ENCODE measurements at regions not wholly inside any gene's neighbourhood (a gene's known extent, or its start where the extent isn't known, plus 50 kb on each side); places are given as distances from the start of the nearest gene placed in this dataset.

DNA sequence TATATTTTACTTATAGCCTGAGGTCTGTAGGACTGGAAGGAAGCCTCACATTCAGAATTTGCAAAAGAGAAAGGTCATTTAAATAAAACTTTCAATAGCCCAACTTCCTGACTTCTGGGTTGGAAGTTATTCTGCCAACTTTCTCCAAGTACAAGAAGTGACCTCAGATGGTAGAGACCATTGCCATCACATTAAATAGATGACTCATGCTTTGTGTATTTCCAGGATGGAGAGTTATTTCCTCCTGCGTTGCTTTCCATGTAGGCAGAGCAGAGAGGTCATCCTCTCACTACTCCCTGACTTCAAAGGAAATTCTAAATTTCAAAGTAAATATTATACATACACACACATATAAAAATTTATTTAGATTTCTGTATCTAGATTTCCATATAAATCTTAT, 73.0 kb upstream of the NR3C2 start:
- TF ChIP-seq ZNF302 (tag by site-specific recombination; IDR thresholded peaks at IDR 0.05; ENCODE audit: low read depth) (no peak), ZNF677 (tag by site-specific recombination; IDR thresholded peaks at IDR 0.05) (no peak), ZNF549 (tag by site-specific recombination; IDR thresholded peaks at IDR 0.05) (no peak), ZNF169 (tag by site-specific recombination; IDR thresholded peaks at IDR 0.05) (no peak), ZNF404 (tag by site-specific recombination; IDR thresholded peaks at IDR 0.05) (no peak), ZNF354C (tag by site-specific recombination; IDR thresholded peaks at IDR 0.05; ENCODE audit: borderline replicate concordance, low read depth) (no peak), ZBTB17 (tag by site-specific recombination; IDR thresholded peaks at IDR 0.05) (no peak), YY1 (tag by site-specific recombination; IDR thresholded peaks at IDR 0.05) (no peak)
- TF ChIP-seq, protein P1, sequence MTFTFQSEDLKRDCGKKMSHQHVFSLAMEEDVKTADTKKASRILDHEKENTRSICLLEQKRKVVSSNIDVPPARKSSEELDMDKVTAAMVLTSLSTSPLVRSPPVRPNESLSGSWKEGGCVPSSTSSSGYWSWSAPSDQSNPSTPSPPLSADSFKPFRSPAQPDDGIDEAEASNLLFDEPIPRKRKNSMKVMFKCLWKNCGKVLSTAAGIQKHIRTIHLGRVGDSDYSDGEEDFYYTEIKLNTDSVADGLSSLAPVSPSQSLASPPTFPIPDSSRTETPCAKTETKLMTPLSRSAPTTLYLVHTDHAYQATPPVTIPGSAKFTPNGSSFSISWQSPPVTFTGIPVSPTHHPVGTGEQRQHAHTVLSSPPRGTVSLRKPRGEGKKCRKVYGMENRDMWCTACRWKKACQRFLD (tag by site-specific recombination; IDR thresholded peaks at IDR 0.05): no peak
- TF ChIP-seq, protein P2, sequence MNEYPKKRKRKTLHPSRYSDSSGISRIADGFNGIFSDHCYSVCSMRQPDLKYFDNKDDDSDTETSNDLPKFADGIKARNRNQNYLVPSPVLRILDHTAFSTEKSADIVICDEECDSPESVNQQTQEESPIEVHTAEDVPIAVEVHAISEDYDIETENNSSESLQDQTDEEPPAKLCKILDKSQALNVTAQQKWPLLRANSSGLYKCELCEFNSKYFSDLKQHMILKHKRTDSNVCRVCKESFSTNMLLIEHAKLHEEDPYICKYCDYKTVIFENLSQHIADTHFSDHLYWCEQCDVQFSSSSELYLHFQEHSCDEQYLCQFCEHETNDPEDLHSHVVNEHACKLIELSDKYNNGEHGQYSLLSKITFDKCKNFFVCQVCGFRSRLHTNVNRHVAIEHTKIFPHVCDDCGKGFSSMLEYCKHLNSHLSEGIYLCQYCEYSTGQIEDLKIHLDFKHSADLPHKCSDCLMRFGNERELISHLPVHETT (tag by site-specific recombination; IDR thresholded peaks at IDR 0.05): no peak
- ChIA-PET CTCF (no interaction called here), POLR2A (no interaction called here)
- Histone ChIP-seq H3K9me3 (ENCODE audit: control insufficient read depth, insufficient read depth, low read depth, low read length) (no peaks in the 10 kb centered on the region), H3K4me3 (ENCODE audit: low read depth, low read length) (no peak overlapping the region), H3K27ac (ENCODE audit: extremely low read depth, low read depth, low read length) (no peak overlapping the region), H3K36me3 (ENCODE audit: control insufficient read depth in 2 of 2, insufficient read depth in 1 of 2, low read length in 2 of 2) (no peaks in the 10 kb centered on the region), H3K4me1 (ENCODE audit: control insufficient read depth, insufficient read depth, low read length) (no peaks in the 10 kb centered on the region)

DNA sequence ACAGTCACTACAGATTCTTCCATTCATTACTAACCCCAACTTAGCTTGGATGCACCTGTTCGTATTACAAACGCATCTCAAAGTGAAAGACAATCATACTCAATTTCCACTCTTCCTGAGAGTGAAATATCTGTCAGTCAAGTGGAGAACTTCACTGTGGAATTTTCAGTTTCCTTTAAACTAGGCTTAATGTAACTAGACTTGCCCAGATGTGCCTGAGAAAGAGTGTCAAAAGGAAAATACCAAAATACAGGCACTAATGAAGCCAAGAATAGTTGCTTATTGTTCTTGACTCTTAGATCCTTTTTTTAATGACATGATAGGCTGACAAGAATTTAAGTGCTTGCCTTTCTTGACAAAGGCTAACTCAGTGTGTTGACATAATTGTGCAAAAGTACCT, 72.4 kb upstream of the NR3C2 start:
- POLR2A ChIA-PET: no interaction called here
- no peaks in the 10 kb centered on the region for H3K9me3 ChIP-seq (ENCODE audit: control insufficient read depth, insufficient read depth, low read depth, low read length)
- no peaks in the 10 kb centered on the region for H3K4me1 ChIP-seq (ENCODE audit: control insufficient read depth, insufficient read depth, low read length)
- no peak overlapping the region for H3K27ac ChIP-seq (ENCODE audit: extremely low read depth, low read depth, low read length)
- CTCF ChIA-PET: no interaction called here
- no peaks in the 10 kb centered on the region for H3K36me3 ChIP-seq (ENCODE audit: control insufficient read depth in 2 of 2, insufficient read depth in 1 of 2, low read length in 2 of 2)
- no peak overlapping the region for H3K4me3 ChIP-seq (ENCODE audit: low read depth, low read length)
- no peak for TF ChIP-seq ZNF416 (tag by site-specific recombination; IDR thresholded peaks at IDR 0.05)
- TF ChIP-seq, protein P3, sequence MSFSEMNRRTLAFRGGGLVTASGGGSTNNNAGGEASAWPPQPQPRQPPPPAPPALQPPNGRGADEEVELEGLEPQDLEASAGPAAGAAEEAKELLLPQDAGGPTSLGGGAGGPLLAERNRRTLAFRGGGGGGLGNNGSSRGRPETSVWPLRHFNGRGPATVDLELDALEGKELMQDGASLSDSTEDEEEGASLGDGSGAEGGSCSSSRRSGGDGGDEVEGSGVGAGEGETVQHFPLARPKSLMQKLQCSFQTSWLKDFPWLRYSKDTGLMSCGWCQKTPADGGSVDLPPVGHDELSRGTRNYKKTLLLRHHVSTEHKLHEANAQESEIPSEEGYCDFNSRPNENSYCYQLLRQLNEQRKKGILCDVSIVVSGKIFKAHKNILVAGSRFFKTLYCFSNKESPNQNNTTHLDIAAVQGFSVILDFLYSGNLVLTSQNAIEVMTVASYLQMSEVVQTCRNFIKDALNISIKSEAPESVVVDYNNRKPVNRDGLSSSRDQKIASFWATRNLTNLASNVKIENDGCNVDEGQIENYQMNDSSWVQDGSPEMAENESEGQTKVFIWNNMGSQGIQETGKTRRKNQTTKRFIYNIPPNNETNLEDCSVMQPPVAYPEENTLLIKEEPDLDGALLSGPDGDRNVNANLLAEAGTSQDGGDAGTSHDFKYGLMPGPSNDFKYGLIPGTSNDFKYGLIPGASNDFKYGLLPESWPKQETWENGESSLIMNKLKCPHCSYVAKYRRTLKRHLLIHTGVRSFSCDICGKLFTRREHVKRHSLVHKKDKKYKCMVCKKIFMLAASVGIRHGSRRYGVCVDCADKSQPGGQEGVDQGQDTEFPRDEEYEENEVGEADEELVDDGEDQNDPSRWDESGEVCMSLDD (tag by site-specific recombination; IDR thresholded peaks at IDR 0.05): no peak
- TF ChIP-seq ZNF157 (tag by site-specific recombination; IDR thresholded peaks at IDR 0.05): no peak
- TF ChIP-seq ZNF394 (tag by site-specific recombination; IDR thresholded peaks at IDR 0.05; ENCODE audit: borderline replicate concordance): no peak
- no peak for TF ChIP-seq ZNF510 (tag by site-specific recombination; IDR thresholded peaks at IDR 0.05; ENCODE audit: insufficient replicate concordance)
- no peak for TF ChIP-seq ZNF112 (tag by site-specific recombination; IDR thresholded peaks at IDR 0.05)
- no peak for TF ChIP-seq KLF8 (tag by site-specific recombination; IDR thresholded peaks at IDR 0.05)
- TF ChIP-seq, protein P4, sequence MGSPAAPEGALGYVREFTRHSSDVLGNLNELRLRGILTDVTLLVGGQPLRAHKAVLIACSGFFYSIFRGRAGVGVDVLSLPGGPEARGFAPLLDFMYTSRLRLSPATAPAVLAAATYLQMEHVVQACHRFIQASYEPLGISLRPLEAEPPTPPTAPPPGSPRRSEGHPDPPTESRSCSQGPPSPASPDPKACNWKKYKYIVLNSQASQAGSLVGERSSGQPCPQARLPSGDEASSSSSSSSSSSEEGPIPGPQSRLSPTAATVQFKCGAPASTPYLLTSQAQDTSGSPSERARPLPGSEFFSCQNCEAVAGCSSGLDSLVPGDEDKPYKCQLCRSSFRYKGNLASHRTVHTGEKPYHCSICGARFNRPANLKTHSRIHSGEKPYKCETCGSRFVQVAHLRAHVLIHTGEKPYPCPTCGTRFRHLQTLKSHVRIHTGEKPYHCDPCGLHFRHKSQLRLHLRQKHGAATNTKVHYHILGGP (tag by site-specific recombination; IDR thresholded peaks at IDR 0.05): no peak
- TF ChIP-seq ZNF366 (tag by site-specific recombination; conservative IDR thresholded peaks at IDR 0.05): no peak
- TF ChIP-seq, protein P5, sequence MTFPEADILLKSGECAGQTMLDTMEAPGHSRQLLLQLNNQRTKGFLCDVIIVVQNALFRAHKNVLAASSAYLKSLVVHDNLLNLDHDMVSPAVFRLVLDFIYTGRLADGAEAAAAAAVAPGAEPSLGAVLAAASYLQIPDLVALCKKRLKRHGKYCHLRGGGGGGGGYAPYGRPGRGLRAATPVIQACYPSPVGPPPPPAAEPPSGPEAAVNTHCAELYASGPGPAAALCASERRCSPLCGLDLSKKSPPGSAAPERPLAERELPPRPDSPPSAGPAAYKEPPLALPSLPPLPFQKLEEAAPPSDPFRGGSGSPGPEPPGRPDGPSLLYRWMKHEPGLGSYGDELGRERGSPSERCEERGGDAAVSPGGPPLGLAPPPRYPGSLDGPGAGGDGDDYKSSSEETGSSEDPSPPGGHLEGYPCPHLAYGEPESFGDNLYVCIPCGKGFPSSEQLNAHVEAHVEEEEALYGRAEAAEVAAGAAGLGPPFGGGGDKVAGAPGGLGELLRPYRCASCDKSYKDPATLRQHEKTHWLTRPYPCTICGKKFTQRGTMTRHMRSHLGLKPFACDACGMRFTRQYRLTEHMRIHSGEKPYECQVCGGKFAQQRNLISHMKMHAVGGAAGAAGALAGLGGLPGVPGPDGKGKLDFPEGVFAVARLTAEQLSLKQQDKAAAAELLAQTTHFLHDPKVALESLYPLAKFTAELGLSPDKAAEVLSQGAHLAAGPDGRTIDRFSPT (tag by site-specific recombination; IDR thresholded peaks at IDR 0.05): no peak
- no peak for TF ChIP-seq ZNF610 (tag by site-specific recombination; IDR thresholded peaks at IDR 0.05; ENCODE audit: borderline replicate concordance)
- no peak for TF ChIP-seq ZNF426 (tag by site-specific recombination; IDR thresholded peaks at IDR 0.05)
- TF ChIP-seq ZNF174 (tag by site-specific recombination; IDR thresholded peaks at IDR 0.05): no peak
- TF ChIP-seq ZNF514 (tag by site-specific recombination; IDR thresholded peaks at IDR 0.05): no peak
- TF ChIP-seq ZNF791 (tag by site-specific recombination; IDR thresholded peaks at IDR 0.05): no peak
- TF ChIP-seq, protein P6, sequence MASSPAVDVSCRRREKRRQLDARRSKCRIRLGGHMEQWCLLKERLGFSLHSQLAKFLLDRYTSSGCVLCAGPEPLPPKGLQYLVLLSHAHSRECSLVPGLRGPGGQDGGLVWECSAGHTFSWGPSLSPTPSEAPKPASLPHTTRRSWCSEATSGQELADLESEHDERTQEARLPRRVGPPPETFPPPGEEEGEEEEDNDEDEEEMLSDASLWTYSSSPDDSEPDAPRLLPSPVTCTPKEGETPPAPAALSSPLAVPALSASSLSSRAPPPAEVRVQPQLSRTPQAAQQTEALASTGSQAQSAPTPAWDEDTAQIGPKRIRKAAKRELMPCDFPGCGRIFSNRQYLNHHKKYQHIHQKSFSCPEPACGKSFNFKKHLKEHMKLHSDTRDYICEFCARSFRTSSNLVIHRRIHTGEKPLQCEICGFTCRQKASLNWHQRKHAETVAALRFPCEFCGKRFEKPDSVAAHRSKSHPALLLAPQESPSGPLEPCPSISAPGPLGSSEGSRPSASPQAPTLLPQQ (tag by site-specific recombination; IDR thresholded peaks at IDR 0.05): no peak
